H1 (cell line): ENCODE measurements at regions not wholly inside any gene's neighbourhood (a gene's known extent, or its start where the extent isn't known, plus 50 kb on each side); places are given as distances from the start of the nearest gene placed in this dataset.

ENCODE experiments used
- ZNF274 ChIP-seq: IDR thresholded peaks from 2 replicates; pipeline ENCODE4 v1.7.0; 2012; ENCODE audit warnings: low read length, borderline replicate concordance; ENCODE audit errors: extremely low read depth

DNA sequence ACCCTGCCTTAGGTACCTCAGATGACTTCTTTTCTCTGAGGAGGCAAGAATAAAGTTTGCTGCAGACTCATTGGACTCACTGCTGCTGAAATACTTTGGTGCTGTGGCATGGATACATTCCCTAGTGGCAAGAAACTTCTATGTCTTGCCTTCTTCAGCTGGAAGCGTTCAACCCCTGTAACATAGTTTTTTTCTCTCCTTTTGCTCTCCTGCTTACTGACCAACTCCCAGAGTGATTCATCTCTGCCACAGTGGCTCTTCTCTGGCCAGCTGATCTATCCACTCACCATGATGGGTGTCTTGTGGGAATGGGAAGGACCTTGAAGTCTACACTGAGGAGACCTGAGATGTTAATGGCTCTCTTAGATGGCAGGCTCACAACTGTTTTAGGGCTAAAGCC is 309.3 kb upstream of the LRRTM4 start (continued):
- TF ChIP-seq ZNF274: no peak
